Neural progenitor cell (in vitro differentiated cells): ENCODE measurements at regions not wholly inside any gene's neighbourhood (a gene's known extent, or its start where the extent isn't known, plus 50 kb on each side); places are given as distances from the start of the nearest gene placed in this dataset.
"Not testable (repeated sequence)": the region's sequence is repeated elsewhere in the genome, so short reads cannot be mapped to it uniquely, and the experiment has no call there.

Experiments used
- DNase-seq: peaks from one replicate; pipeline ENCODE4 v3.0.0-alpha.2; 2016; ENCODE audit warnings: low spot score
- H2AFZ ChIP-seq: fragments of 200-600 bp; sonication (generic); replicated peaks from 2 replicates; pipeline ENCODE4 v1.6.1; 2016; ENCODE audit warnings: antibody characterized with exemption
- H3F3A ChIP-seq: fragments of 200-600 bp; sonication (generic); 2 replicates; pipeline ENCODE4 v1.6.1; 2016; ENCODE audit warnings: antibody characterized with exemption, low read depth
- H3K27ac ChIP-seq: fragments of 200-600 bp; sonication (generic); 2 replicates; pipeline ENCODE4 v1.5.1; 2016; ENCODE audit warnings: mild to moderate bottlenecking
- H3K27me3 ChIP-seq: fragments of 200-600 bp; sonication (generic); 2 replicates; pipeline ENCODE4 v1.6.1; 2016; ENCODE audit warnings: mild to moderate bottlenecking, moderate library complexity
- H3K36me3 ChIP-seq: fragments of 200-600 bp; sonication (generic); 2 replicates; pipeline ENCODE4 v1.5.1; 2016
- H3K4me1 ChIP-seq: fragments of 200-600 bp; sonication (generic); 2 replicates; pipeline ENCODE4 v1.6.1; 2016; ENCODE audit warnings: mixed run types
- H3K4me2 ChIP-seq: fragments of 200-600 bp; sonication (generic); 2 replicates; pipeline ENCODE4 v1.6.1; 2016
- H3K4me3 ChIP-seq: fragments of 200-600 bp; sonication (generic); 2 replicates; pipeline ENCODE4 v1.5.1; 2016
- H3K79me2 ChIP-seq: fragments of 200-600 bp; sonication (generic); 2 replicates; pipeline ENCODE4 v1.6.1; 2016; ENCODE audit warnings: low read depth
- H3K9ac ChIP-seq: fragments of 200-600 bp; sonication (generic); 2 replicates; pipeline ENCODE4 v1.6.1; 2016
- H3K9me3 ChIP-seq: fragments of 200-600 bp; sonication (generic); 2 replicates; pipeline ENCODE4 v1.5.1; 2016; ENCODE audit warnings: low read depth
- H4K20me1 ChIP-seq: fragments of 200-600 bp; sonication (generic); 2 replicates; pipeline ENCODE4 v1.6.1; 2016; ENCODE audit warnings: low read depth
- H3K27ac Mint-ChIP-seq: 3 replicates; pipeline ENCODE4 v1.8.0; 2021; ENCODE audit warnings: mixed read lengths
- H3K27me3 Mint-ChIP-seq: 2 replicates; pipeline ENCODE4 v1.8.0; 2022; ENCODE audit warnings: low read depth, mild to moderate bottlenecking, inconsistent platforms, moderate library complexity, mixed read lengths; ENCODE audit not compliant: insufficient read depth
- H3K36me3 Mint-ChIP-seq: 3 replicates; pipeline ENCODE4 v1.8.0; 2021; ENCODE audit warnings: mixed read lengths
- H3K4me1 Mint-ChIP-seq: 3 replicates; pipeline ENCODE4 v1.8.0; 2021; ENCODE audit warnings: mixed read lengths
- H3K4me3 Mint-ChIP-seq: 3 replicates; pipeline ENCODE4 v1.8.0; 2021; ENCODE audit warnings: mild to moderate bottlenecking, moderate library complexity, mixed read lengths
- H3K9me3 Mint-ChIP-seq: 3 replicates; pipeline ENCODE4 v1.8.0; 2020; ENCODE audit warnings: mixed read lengths
- EZH2 ChIP-seq: fragments of 200-600 bp; sonication (generic); IDR thresholded peaks from 2 replicates; pipeline ENCODE4 v1.6.1; 2017; ENCODE audit warnings: antibody characterized with exemption, mild to moderate bottlenecking, moderate library complexity
- EZH2phosphoT487 ChIP-seq: fragments of 200-600 bp; sonication (generic); IDR thresholded peaks from 2 replicates; pipeline ENCODE4 v1.6.1; 2017; ENCODE audit warnings: antibody characterized with exemption
- TF ChIP-seq, protein P1 (sequence below): fragments of 200-600 bp; sonication (generic); IDR thresholded peaks from 2 replicates; pipeline ENCODE4 v1.5.1; 2017; ENCODE audit warnings: antibody characterized with exemption, mild to moderate bottlenecking

DNA sequence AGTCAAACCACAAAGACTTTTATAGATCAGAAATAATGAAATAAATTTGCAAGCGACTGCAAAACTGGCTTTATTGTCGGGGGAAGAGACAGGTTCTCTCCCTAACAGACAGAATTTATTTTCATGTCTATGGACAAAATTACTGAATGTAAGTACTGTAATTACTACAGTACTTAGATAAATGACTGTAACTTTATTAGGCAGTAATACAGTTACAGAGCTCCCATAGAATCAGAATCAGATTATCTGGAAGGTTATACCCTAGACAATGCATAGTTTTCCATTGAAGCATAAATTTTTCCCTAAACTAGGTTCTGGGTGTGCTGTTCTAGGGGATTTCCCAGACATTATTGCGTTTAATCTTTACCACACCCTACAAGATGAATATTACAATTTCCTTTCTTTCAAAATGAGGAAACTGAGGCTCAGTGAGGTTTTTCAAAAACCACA lies 114.2 kb downstream of the C12orf75 start:
- no peak overlapping the region for H3K4me3 ChIP-seq
- no peaks in the 10 kb centered on the region for H4K20me1 ChIP-seq
- H3K4me1 Mint-ChIP-seq = peaks cover 2% of the 10 kb centered on the region
- peaks cover 2% of the 10 kb centered on the region for H3K36me3 Mint-ChIP-seq
- no peaks in the 10 kb centered on the region for H3K36me3 ChIP-seq
- no peak overlapping the region for H3K4me3 Mint-ChIP-seq
- peaks cover 3% of the 10 kb centered on the region for H3K27me3 Mint-ChIP-seq
- H3K27ac Mint-ChIP-seq = no peak overlapping the region
- no peak overlapping the region for H3K27ac ChIP-seq
- no peak overlapping the region for H3K9ac ChIP-seq
- peaks cover 11% of the 10 kb centered on the region for H3K9me3 Mint-ChIP-seq
- H3K79me2 ChIP-seq = no peaks in the 10 kb centered on the region
- H3K4me1 ChIP-seq = peaks cover 3% of the 10 kb centered on the region
- H3F3A ChIP-seq = no peaks in the 10 kb centered on the region
- no peaks in the 10 kb centered on the region for H3K9me3 ChIP-seq
- no peak for TF ChIP-seq EZH2
- TF ChIP-seq, protein P1, sequence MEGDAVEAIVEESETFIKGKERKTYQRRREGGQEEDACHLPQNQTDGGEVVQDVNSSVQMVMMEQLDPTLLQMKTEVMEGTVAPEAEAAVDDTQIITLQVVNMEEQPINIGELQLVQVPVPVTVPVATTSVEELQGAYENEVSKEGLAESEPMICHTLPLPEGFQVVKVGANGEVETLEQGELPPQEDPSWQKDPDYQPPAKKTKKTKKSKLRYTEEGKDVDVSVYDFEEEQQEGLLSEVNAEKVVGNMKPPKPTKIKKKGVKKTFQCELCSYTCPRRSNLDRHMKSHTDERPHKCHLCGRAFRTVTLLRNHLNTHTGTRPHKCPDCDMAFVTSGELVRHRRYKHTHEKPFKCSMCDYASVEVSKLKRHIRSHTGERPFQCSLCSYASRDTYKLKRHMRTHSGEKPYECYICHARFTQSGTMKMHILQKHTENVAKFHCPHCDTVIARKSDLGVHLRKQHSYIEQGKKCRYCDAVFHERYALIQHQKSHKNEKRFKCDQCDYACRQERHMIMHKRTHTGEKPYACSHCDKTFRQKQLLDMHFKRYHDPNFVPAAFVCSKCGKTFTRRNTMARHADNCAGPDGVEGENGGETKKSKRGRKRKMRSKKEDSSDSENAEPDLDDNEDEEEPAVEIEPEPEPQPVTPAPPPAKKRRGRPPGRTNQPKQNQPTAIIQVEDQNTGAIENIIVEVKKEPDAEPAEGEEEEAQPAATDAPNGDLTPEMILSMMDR = no peak
- TF ChIP-seq EZH2phosphoT487 = no peak
- no peak overlapping the region for H2AFZ ChIP-seq
- H3K4me2 ChIP-seq = no peak overlapping the region
- DNase-seq = no peak
- no peaks in the 10 kb centered on the region for H3K27me3 ChIP-seq

DNA sequence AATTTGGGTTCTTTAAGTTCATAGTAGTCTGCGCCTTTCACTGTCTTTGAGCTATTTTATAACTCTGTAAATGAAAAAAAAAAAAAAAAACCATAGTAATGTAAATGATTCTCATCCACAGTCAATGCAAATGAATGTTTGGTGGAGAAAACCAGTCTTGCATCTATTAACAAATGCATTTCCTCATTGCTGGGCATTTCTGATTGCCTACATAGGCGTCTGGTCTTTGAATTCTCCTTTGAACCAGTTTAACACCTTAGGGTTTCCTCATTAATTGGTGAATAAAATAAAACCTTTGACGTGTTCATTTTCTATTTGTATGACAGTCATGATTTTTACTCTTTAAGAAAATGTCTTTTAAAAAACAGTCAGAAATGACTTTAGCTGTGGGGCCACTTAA lies 114.8 kb downstream of the C12orf75 start:
- Mint-ChIP-seq H3K27me3 (peaks cover 3% of the 10 kb centered on the region), H3K36me3 (no peaks in the 10 kb centered on the region), H3K4me3 (no peak overlapping the region), H3K4me1 (peaks cover 2% of the 10 kb centered on the region), H3K27ac (no peak overlapping the region), H3K9me3 (peaks cover 5% of the 10 kb centered on the region)
- no peak for DNase-seq
- H3K4me3 ChIP-seq = no peak overlapping the region
- peaks cover 3% of the 10 kb centered on the region for H3K4me1 ChIP-seq
- H3F3A ChIP-seq = no peaks in the 10 kb centered on the region
- H3K36me3 ChIP-seq = no peaks in the 10 kb centered on the region
- no peak overlapping the region for H3K9ac ChIP-seq
- H3K4me2 ChIP-seq = no peak overlapping the region
- H3K79me2 ChIP-seq = no peaks in the 10 kb centered on the region
- H3K27me3 ChIP-seq = no peaks in the 10 kb centered on the region
- H3K9me3 ChIP-seq = no peaks in the 10 kb centered on the region
- TF ChIP-seq EZH2phosphoT487 = no peak
- TF ChIP-seq, protein P1 = no peak
- no peak for TF ChIP-seq EZH2
- no peak overlapping the region for H3K27ac ChIP-seq
- H2AFZ ChIP-seq = no peak overlapping the region
- H4K20me1 ChIP-seq = no peaks in the 10 kb centered on the region

DNA sequence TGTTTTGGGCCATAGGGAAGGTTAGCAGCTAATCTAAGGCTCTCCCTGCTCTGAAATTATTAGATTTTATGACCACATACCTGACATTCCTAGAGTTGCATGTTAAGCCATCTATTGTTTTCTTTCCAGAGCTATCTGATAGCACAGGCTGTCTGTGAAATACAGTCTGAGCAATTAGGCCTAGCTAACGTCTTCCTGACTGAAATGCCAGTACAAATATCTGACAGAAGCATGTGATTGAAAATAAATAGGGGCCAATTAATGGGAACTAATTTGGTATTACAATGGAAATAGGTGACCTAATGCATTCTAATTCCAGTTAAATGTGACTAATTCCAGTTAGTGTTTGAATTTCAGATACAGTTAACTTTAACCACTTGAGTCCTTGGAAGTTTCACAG lies 115.2 kb downstream of the C12orf75 start:
- Histone ChIP-seq H3K36me3 (no peaks in the 10 kb centered on the region), H3K4me2 (no peak overlapping the region), H3F3A (no peaks in the 10 kb centered on the region), H3K9ac (no peak overlapping the region), H3K9me3 (no peaks in the 10 kb centered on the region), H3K4me1 (peaks cover 3% of the 10 kb centered on the region), H2AFZ (no peak overlapping the region), H3K27ac (no peak overlapping the region), H3K27me3 (no peaks in the 10 kb centered on the region), H4K20me1 (no peaks in the 10 kb centered on the region), H3K79me2 (no peaks in the 10 kb centered on the region), H3K4me3 (no peak overlapping the region)
- peak; percentile 48 for DNase-seq
- H3K36me3 Mint-ChIP-seq = no peaks in the 10 kb centered on the region
- H3K4me3 Mint-ChIP-seq = no peak overlapping the region
- peaks cover 2% of the 10 kb centered on the region for H3K4me1 Mint-ChIP-seq
- H3K27me3 Mint-ChIP-seq = peaks cover 3% of the 10 kb centered on the region
- no peak overlapping the region for H3K27ac Mint-ChIP-seq
- H3K9me3 Mint-ChIP-seq = peaks cover 4% of the 10 kb centered on the region
- TF ChIP-seq EZH2 (no peak), EZH2phosphoT487 (no peak)
- TF ChIP-seq, protein P1 = no peak

DNA sequence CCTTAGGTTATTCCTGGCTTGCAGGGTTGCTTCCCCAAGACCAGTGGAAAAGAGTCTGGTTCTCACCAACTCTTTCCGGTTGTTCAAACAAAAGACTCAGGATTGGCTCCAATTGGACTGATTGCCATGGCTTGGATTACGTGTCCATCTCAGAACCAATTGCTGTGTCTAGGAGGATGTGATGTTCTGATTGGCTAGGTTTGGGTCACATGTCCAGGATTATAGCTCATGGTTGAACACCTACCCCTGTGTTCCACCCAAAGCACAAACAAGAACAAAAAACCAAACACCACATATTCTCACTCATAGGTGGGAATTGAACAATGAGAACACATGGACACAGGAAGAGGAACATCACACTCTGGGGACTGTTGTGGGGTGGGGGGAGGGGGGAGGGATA lies 116.0 kb downstream of the C12orf75 start:
- not testable (repeated sequence) for H3F3A ChIP-seq, H2AFZ ChIP-seq, H3K27me3 Mint-ChIP-seq, H4K20me1 ChIP-seq, H3K27me3 ChIP-seq, H3K4me1 ChIP-seq, H3K4me1 Mint-ChIP-seq, H3K4me3 Mint-ChIP-seq, H3K36me3 Mint-ChIP-seq, H3K4me2 ChIP-seq, H3K27ac Mint-ChIP-seq, H3K36me3 ChIP-seq, H3K9me3 Mint-ChIP-seq, H3K27ac ChIP-seq, H3K9me3 ChIP-seq, H3K4me3 ChIP-seq, H3K79me2 ChIP-seq, DNase-seq, H3K9ac ChIP-seq
